Ovary (tissue), 7 donors: ENCODE measurements at regions not wholly inside any gene's neighbourhood (a gene's known extent, or its start where the extent isn't known, plus 50 kb on each side); places are given as distances from the start of the nearest gene placed in this dataset.

ENCODE experiments used
- DNase-seq, 5 donors: peaks; one replicate each; pipeline ENCODE4 v3.0.0-alpha.2; 2019 to 2020
- H3K27ac ChIP-seq, 2 donors: fragments of 200-600 bp; one replicate each; pipeline versions ENCODE4 v1.5.1 to v1.8.0; 2019 to 2022
- H3K27me3 ChIP-seq: fragments of 200-600 bp; one replicate; pipeline ENCODE4 v1.8.0; 2022
- H3K36me3 ChIP-seq: fragments of 200-600 bp; sonication (generic); one replicate; pipeline ENCODE4 v1.5.1; 2019
- H3K4me1 ChIP-seq: one replicate; pipeline ENCODE4 v1.8.1; 2013; ENCODE audit warnings: mild to moderate bottlenecking, moderate library complexity; ENCODE audit not compliant: insufficient read depth
- H3K4me3 ChIP-seq: fragments of 200-600 bp; sonication (generic); one replicate; pipeline ENCODE4 v1.5.1; 2017
- H3K9me3 ChIP-seq, 2 donors: fragments of 200-600 bp in 1 of 2; sonication (generic) in 1 of 2; one replicate each; pipeline versions ENCODE4 v1.5.1 to v1.8.1; 2013 to 2019; ENCODE audit warnings: mild to moderate bottlenecking in 1 of 2, moderate library complexity in 1 of 2
- EP300 ChIP-seq: sonication (generic); formaldehyde crosslinking; IDR thresholded peaks from one replicate; pipeline ENCODE4 v1.6.1; 2017; ENCODE audit warnings: antibody characterized with exemption
- POLR2A ChIP-seq: fragments of 450-650 bp; IDR thresholded peaks from one replicate; pipeline ENCODE4 v1.6.1; 2017; ENCODE audit warnings: antibody characterized with exemption, mild to moderate bottlenecking, moderate library complexity
- WGBS, 3 donors: extraction: QIAGEN DNeasy Blood & Tissue Kit in 1 of 3; methylation state at CpG; one replicate each; pipeline versions ENCODE4 v1.1.5 to v1.1.7; 2013 to 2017; 5-methylcytosine and 5-hydroxymethylcytosine counted together
- intact Hi-C, 4 donors: fragments of 100-400 bp; cut with DNase I; formaldehyde crosslinking; loops; one replicate each; pipeline versions ENCODE4 v1.11.0 to v1.15.1; 2022 to 2023
- TF ChIP-seq, protein P1 (sequence below), 3 donors: fragments of 450-650 bp in 2 of 3; fragments of 200-600 bp in 1 of 3; IDR thresholded peaks; one replicate each; pipeline versions ENCODE4 v1.5.1 to v1.8.0; 2016 to 2022; ENCODE audit warnings: antibody characterized with exemption in 3 of 3, mild to moderate bottlenecking in 1 of 3
- donor health status: DM: no; HTN: no; CAD: no; lungs with moderate emphysema.
- donor health status: DM: no; HTN: no; CAD: no.
- donor health status: Bipolar disorder and iron deficiency.
- donor health status: DM: no; HTN: no; CAD: no.
- donor health status: DM: yes; HTN: yes; CAD: no.

DNA sequence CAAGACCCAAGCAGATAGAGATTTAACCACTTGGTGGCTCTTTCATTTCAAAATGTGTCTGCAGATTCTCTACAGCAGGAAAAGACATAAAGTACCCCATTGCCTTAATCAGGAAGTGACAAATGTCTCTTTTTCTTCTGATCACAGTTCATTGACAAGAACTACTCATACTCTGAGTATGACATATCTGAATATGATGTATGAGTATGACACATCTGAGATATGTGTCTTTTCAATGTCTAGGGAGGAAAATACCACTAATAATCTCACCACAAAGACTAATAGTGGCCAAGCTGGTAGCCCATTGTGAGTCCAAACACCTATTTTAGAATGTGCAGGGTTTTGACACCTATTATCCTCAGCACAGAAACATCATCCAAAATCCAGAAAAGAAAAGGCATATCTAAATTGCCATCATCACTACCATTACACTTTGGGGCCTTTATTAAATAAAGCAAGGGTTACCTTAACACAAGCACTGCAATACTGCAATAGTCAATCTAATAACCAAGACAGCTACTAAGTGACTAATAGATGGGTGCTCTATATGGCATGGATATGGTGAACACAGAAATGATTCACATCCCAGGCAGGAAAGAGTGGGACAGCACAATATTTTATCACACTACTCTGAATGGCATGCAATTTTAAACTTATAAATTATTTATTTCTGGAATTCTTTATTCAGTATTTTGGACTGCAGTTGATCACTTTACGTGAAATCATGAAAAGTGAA is 243.7 kb upstream of the FAR2 start:
- Histone ChIP-seq H3K4me3 (no peak overlapping the region), H3K27me3 (no peaks in the 10 kb centered on the region), H3K4me1 (no peaks in the 10 kb centered on the region), H3K27ac (no peak overlapping the region), H3K9me3 (no peaks in the 10 kb centered on the region), H3K36me3 (no peaks in the 10 kb centered on the region)
- intact Hi-C loops: no loop called here
- TF ChIP-seq, protein P1, sequence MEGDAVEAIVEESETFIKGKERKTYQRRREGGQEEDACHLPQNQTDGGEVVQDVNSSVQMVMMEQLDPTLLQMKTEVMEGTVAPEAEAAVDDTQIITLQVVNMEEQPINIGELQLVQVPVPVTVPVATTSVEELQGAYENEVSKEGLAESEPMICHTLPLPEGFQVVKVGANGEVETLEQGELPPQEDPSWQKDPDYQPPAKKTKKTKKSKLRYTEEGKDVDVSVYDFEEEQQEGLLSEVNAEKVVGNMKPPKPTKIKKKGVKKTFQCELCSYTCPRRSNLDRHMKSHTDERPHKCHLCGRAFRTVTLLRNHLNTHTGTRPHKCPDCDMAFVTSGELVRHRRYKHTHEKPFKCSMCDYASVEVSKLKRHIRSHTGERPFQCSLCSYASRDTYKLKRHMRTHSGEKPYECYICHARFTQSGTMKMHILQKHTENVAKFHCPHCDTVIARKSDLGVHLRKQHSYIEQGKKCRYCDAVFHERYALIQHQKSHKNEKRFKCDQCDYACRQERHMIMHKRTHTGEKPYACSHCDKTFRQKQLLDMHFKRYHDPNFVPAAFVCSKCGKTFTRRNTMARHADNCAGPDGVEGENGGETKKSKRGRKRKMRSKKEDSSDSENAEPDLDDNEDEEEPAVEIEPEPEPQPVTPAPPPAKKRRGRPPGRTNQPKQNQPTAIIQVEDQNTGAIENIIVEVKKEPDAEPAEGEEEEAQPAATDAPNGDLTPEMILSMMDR (IDR thresholded peaks at IDR 0.05): no peak
- TF ChIP-seq POLR2A: no peak
- no peak for TF ChIP-seq EP300
- WGBS, 3 donors: 79 to 84% (median 80%) methylated on average over 1 of the region's 1 CpG
- no peak for DNase-seq

DNA sequence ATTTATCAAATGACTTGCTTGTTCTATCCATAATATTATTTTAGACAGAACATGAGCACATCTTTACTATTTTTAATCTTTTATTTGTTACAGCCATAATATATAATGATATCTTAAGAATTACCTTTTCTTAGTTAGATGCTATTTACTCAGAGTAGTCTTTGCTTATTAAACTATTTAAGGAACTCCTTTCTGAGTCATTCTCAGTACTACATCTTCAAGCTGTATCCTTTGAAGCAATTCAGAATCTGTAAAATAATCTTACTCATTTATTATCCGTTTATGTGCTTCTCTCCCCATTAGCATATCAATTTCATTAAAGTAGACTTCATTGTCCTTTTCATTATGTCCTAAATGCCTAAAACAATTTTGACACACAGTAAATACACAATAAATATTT is 240.4 kb upstream of the FAR2 start:
- Histone ChIP-seq H3K4me3 (no peak overlapping the region), H3K27me3 (no peaks in the 10 kb centered on the region), H3K9me3 (no peaks in the 10 kb centered on the region), H3K4me1 (no peaks in the 10 kb centered on the region), H3K27ac (no peak overlapping the region), H3K36me3 (no peaks in the 10 kb centered on the region)
- TF ChIP-seq POLR2A (no peak), EP300 (no peak)
- TF ChIP-seq, protein P1 (IDR thresholded peaks at IDR 0.05): no peak
- no peak for DNase-seq
- intact Hi-C loops: no loop called here
- 65 to 74% (median 65%) methylated on average over 1 of the region's 1 CpG for WGBS, 3 donors

GRCh38 chr12:28909291-28909690 is 239.8 kb upstream of the FAR2 start:
- intact Hi-C loops: no loop called here
- H3K4me3 ChIP-seq: no peak overlapping the region
- no peaks in the 10 kb centered on the region for H3K36me3 ChIP-seq
- no peak for DNase-seq
- TF ChIP-seq EP300 (no peak), POLR2A (no peak)
- TF ChIP-seq, protein P1 (IDR thresholded peaks at IDR 0.05): no peak
- H3K27ac ChIP-seq: no peak overlapping the region
- H3K4me1 ChIP-seq: no peaks in the 10 kb centered on the region
- no peaks in the 10 kb centered on the region for H3K27me3 ChIP-seq
- WGBS, 3 donors: 59 to 69% (median 65%) methylated on average over 1 of the region's 1 CpG
- no peaks in the 10 kb centered on the region for H3K9me3 ChIP-seq

DNA sequence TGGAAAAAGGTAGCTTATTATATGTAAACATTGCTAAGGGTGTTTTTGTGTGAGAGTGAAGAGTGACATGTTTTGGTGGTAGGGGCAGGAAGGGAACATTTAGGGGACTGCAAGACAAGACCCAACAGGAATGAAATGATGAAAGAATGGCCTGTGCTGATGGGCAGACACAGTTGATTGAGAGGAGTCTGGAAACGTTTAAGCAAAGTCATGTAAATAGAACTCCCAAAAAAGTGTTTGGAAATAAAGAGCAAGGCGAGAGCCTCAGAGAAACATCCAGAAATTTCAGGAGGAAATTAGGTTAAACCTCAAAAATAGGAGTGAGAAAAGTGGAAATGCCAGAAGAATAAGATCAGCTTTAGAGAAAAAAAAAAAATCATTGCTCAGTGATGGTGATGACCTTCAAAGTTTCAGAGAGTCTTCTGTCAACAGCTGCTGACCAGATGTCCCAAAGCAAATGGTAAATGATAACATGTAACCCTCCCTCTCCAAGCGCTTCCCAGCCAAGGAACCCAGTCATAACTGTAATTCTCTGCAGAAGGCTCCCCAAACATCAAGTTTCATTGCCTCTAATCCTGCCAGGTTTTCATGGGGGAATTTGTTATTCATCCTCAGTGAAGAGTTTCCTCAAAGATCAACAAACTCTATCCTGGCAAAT is 223.2 kb upstream of the FAR2 start:
- H3K27ac ChIP-seq: no peak overlapping the region
- no peaks in the 10 kb centered on the region for H3K36me3 ChIP-seq
- TF ChIP-seq EP300 (no peak), POLR2A (no peak)
- TF ChIP-seq, protein P1 (IDR thresholded peaks at IDR 0.05): no peak
- no peaks in the 10 kb centered on the region for H3K4me1 ChIP-seq
- WGBS, 3 donors: 8 to 18% (median 16%) methylated on average over 3 of the region's 3 CpGs
- H3K27me3 ChIP-seq: no peaks in the 10 kb centered on the region
- intact Hi-C loops: no loop called here
- no peaks in the 10 kb centered on the region for H3K9me3 ChIP-seq
- H3K4me3 ChIP-seq: no peak overlapping the region
- no peak for DNase-seq
